Endothelial cell of umbilical vein (primary cell): ENCODE measurements at regions not wholly inside any gene's neighbourhood (a gene's known extent, or its start where the extent isn't known, plus 50 kb on each side); places are given as distances from the start of the nearest gene placed in this dataset.

Experiments used
- CTCF ChIP-seq, 2 donors: IDR thresholded peaks; 1 replicate in 1 of 2; 2 replicates in 1 of 2; pipeline ENCODE4 v1.5.1; 2011; ENCODE audit warnings: low read length in 2 of 2, mild to moderate bottlenecking in 2 of 2, moderate library complexity in 2 of 2, control low read depth in 1 of 2, inconsistent platforms in 1 of 2, low read depth in 1 of 2; ENCODE audit not compliant: insufficient read depth in 1 of 2; ENCODE audit errors: extremely low read depth in 1 of 2
- FOS ChIP-seq: IDR thresholded peaks from 2 replicates; pipeline ENCODE4 v1.6.1; 2011; ENCODE audit warnings: mild to moderate bottlenecking, low read length, moderate library complexity, borderline replicate concordance; ENCODE audit not compliant: insufficient read depth
- JUN ChIP-seq: IDR thresholded peaks from 2 replicates; pipeline ENCODE4 v1.6.1; 2011; ENCODE audit warnings: borderline replicate concordance, low read depth; ENCODE audit not compliant: insufficient read length, insufficient read depth
- MAX ChIP-seq: IDR thresholded peaks from 2 replicates; pipeline ENCODE4 v1.6.1; 2011; ENCODE audit not compliant: insufficient read depth, insufficient read length

- no peak for TF ChIP-seq CTCF (IDR thresholded peaks at IDR 0.05; ENCODE audit: extremely low read depth in 1 of 2, insufficient read depth in 1 of 2, low read depth in 1 of 2, low read length in 2 of 2)
- no peak for TF ChIP-seq JUN
- TF ChIP-seq MAX: no peak
- TF ChIP-seq FOS: no peak
These were observed 202.0 kb upstream of the NR3C1 start for GRCh38 chr5:143605403-143606005.
